PC-3 (cell line): ENCODE measurements at regions not wholly inside any gene's neighbourhood (a gene's known extent, or its start where the extent isn't known, plus 50 kb on each side); places are given as distances from the start of the nearest gene placed in this dataset.

Experiments used
- EZH2phosphoT487 ChIP-seq: fragments of 300-600 bp; sonication (generic); IDR thresholded peaks from 2 replicates; pipeline ENCODE4 v1.6.1; 2018; ENCODE audit warnings: mild to moderate bottlenecking, antibody characterized with exemption, low read length, borderline replicate concordance
- TF ChIP-seq, protein P1 (sequence below): fragments of 300-600 bp; sonication (generic); conservative IDR thresholded peaks from 2 replicates; pipeline ENCODE4 v1.5.1; 2017; ENCODE audit warnings: antibody characterized with exemption, low read depth, mild to moderate bottlenecking, low read length

DNA sequence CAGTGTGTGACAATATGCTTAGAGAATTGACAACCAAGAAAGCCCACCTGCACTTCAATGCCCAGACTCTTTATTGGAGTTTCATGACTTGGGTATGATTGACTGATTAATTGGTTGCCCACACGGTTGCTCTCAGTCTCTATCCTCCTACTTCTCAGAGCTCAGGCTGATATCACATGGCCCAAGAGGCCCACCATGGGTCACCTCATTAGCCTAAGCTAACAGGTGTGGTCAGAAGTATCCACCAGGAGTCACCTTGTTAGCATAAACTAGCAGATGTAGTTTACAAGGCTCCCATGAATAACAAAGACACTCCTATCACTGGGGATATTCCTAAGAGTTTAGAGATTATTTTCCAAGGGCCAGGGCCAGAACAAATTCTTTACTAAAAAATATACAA, 120.2 kb upstream of the MBNL1 start:
- TF ChIP-seq, protein P1, sequence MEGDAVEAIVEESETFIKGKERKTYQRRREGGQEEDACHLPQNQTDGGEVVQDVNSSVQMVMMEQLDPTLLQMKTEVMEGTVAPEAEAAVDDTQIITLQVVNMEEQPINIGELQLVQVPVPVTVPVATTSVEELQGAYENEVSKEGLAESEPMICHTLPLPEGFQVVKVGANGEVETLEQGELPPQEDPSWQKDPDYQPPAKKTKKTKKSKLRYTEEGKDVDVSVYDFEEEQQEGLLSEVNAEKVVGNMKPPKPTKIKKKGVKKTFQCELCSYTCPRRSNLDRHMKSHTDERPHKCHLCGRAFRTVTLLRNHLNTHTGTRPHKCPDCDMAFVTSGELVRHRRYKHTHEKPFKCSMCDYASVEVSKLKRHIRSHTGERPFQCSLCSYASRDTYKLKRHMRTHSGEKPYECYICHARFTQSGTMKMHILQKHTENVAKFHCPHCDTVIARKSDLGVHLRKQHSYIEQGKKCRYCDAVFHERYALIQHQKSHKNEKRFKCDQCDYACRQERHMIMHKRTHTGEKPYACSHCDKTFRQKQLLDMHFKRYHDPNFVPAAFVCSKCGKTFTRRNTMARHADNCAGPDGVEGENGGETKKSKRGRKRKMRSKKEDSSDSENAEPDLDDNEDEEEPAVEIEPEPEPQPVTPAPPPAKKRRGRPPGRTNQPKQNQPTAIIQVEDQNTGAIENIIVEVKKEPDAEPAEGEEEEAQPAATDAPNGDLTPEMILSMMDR: no peak
- no peak for TF ChIP-seq EZH2phosphoT487
